Esophagus muscularis mucosa (tissue), 4 donors: ENCODE measurements at regions not wholly inside any gene's neighbourhood (a gene's known extent, or its start where the extent isn't known, plus 50 kb on each side); places are given as distances from the start of the nearest gene placed in this dataset.

Experiments
- DNase-seq: peaks from one replicate; pipeline ENCODE4 v3.0.0-alpha.2; 2017; ENCODE audit errors: extremely low spot score
- H3K27ac ChIP-seq, 4 donors: fragments of 200-600 bp; sonication (generic); replicated peaks in 1 of 4; 1 replicate in 3 of 4; 2 replicates in 1 of 4; pipeline ENCODE4 v1.5.1; 2016 to 2019; ENCODE audit warnings: mild to moderate bottlenecking in 1 of 4
- H3K27me3 ChIP-seq, 4 donors: fragments of 200-600 bp; sonication (generic); one replicate each; pipeline versions ENCODE4 v1.5.1 to v1.6.0; 2016 to 2019
- H3K36me3 ChIP-seq, 4 donors: fragments of 200-600 bp; sonication (generic); one replicate each; pipeline ENCODE4 v1.5.1; 2016 to 2019
- H3K4me1 ChIP-seq, 4 donors: fragments of 200-600 bp; sonication (generic); one replicate each; pipeline ENCODE4 v1.5.1; 2016 to 2019
- H3K4me3 ChIP-seq, 4 donors: fragments of 200-600 bp; sonication (generic); 1 replicate in 2 of 4; 2 replicates in 2 of 4; pipeline ENCODE4 v1.5.1; 2016 to 2019; ENCODE audit warnings: mild to moderate bottlenecking in 4 of 4, moderate library complexity in 1 of 4
- H3K9me3 ChIP-seq, 4 donors: fragments of 200-600 bp; sonication (generic); 1 replicate in 3 of 4; 2 replicates in 1 of 4; pipeline ENCODE4 v1.5.1; 2016 to 2019
- CTCF ChIP-seq, 3 experiments: fragments of 200-600 bp in 2 of 3; fragments of 450-650 bp in 1 of 3; sonication (generic) in 2 of 3; IDR thresholded peaks; one replicate each; pipeline ENCODE4 v1.5.1; 2017 to 2019; ENCODE audit warnings: antibody characterized with exemption in 3 of 3, mild to moderate bottlenecking in 2 of 3, moderate library complexity in 1 of 3
- EP300 ChIP-seq: sonication (generic); formaldehyde crosslinking; IDR thresholded peaks from one replicate; pipeline ENCODE4 v1.6.1; 2017; ENCODE audit warnings: antibody characterized with exemption
- POLR2A ChIP-seq: fragments of 450-650 bp; IDR thresholded peaks from one replicate; pipeline ENCODE4 v1.6.1; 2017; ENCODE audit warnings: antibody characterized with exemption, moderate library complexity, mild to moderate bottlenecking, low read depth
- POLR2AphosphoS5 ChIP-seq, 2 donors: sonication (generic); formaldehyde crosslinking; IDR thresholded peaks; one replicate each; pipeline ENCODE4 v1.6.1; 2017; ENCODE audit warnings: antibody characterized with exemption in 2 of 2
- WGBS: methylation state at CpG from one replicate; pipeline ENCODE4 v1.1.5; 2018; 5-methylcytosine and 5-hydroxymethylcytosine counted together
- intact Hi-C: fragments of 100-400 bp; cut with DNase I; formaldehyde crosslinking; loops from one replicate; pipeline ENCODE4 v1.15.1; 2023

DNA sequence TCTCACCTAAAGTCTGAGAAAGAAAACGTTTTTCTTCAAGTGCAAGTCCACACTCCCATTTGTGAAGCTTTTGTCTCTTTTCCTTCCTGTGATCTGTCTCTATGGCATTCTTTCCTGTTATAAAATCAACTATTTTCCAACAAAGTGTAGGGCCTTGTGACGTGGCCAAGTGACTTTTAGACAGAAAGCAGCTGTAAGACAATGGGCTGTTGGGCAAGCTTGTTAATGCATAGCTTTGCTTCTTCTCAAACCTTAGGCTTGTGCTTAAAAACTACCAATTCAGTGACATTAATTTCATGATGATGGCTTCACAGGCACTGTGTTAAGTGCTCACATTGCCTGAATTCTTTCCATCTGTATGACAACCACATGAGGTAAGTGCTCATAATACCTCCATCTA is 83.5 kb downstream of the VCY1B start:
- H3K4me3 ChIP-seq: no peak overlapping the region
- no peaks in the 10 kb centered on the region for H3K36me3 ChIP-seq
- no peak for TF ChIP-seq EP300
- no peak for TF ChIP-seq POLR2AphosphoS5 (IDR thresholded peaks at IDR 0.05)
- no peak for TF ChIP-seq POLR2A
- no peak for TF ChIP-seq CTCF (IDR thresholded peaks at IDR 0.05)
- no peaks in the 10 kb centered on the region for H3K9me3 ChIP-seq
- no CpG with 5 or more reads among the region's 2 CpGs for WGBS
- intact Hi-C loops: no loop called here
- peaks cover 0 to 5% (median 0%) of the 10 kb centered on the region in 4 donors for H3K4me1 ChIP-seq
- H3K27ac ChIP-seq: no peak overlapping the region
- H3K27me3 ChIP-seq: no peaks in the 10 kb centered on the region
- no peak for DNase-seq

DNA sequence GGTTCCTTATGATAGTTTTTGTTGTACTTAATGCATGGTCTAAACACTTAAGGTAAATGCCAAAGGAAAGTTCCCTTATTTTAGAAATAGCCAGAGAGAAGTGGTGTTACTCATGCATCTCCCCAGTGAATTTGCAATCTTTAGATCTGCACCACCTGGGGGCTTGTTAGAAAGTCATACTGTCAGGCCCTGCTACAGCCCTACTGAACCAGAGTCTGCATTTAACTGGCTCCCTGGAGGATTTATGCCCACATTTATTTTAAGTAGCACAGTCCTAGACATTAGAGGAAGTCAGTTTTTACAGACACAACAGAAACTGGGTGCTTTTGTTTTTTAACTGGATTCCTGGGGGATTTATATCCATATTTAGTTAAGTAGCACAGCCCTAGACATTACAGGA is 89.6 kb downstream of the VCY1B start:
- no peak for TF ChIP-seq EP300
- no peaks in the 10 kb centered on the region for H3K27me3 ChIP-seq

DNA sequence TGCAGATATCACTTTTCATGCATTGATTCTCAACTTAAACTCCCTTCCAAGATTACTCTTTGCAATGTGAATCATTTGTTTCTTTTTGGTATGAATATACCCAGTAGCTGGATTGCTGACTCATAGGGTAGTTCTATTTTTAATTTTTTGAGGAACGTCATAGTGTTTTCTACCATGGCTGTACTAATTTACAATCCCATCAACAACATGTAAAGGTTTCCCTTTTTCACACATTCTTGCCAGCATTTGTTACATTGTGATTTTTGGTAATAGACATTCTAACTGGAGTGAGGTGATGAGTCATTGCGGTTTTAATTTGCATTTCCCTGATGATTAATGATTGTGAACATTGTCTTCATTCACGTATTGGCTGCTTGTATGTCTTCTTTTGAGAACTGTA is 126.7 kb downstream of the VCY1B start:
- no peak for TF ChIP-seq EP300
- no peak for TF ChIP-seq CTCF (IDR thresholded peaks at IDR 0.05)
- no peak for TF ChIP-seq POLR2A
- no peak for TF ChIP-seq POLR2AphosphoS5 (IDR thresholded peaks at IDR 0.05)
- no peaks in the 10 kb centered on the region for H3K4me1 ChIP-seq
- H3K27ac ChIP-seq: no peak overlapping the region
- peaks cover 0 to 3% (median 0%) of the 10 kb centered on the region in 4 donors for H3K9me3 ChIP-seq
- no peak overlapping the region for H3K4me3 ChIP-seq
- WGBS: no CpG with 5 or more reads among the region's 3 CpGs
- H3K36me3 ChIP-seq: no peaks in the 10 kb centered on the region
- DNase-seq: no peak
- intact Hi-C loops: no loop called here
- no peaks in the 10 kb centered on the region for H3K27me3 ChIP-seq

More for the DNA sequence above, 89.6 kb downstream of the VCY1B start:
- Histone ChIP-seq H3K4me3 (no peak overlapping the region), H3K9me3 (no peaks in the 10 kb centered on the region), H3K4me1 (no peaks in the 10 kb centered on the region), H3K27ac (no peak overlapping the region), H3K36me3 (no peaks in the 10 kb centered on the region)
- DNase-seq: no peak
- intact Hi-C loops: no loop called here

GRCh38 chrY:14222014-14222413 is 166.0 kb downstream of the VCY1B start:
- TF ChIP-seq POLR2A (no peak), CTCF (IDR thresholded peaks at IDR 0.05) (no peak), POLR2AphosphoS5 (IDR thresholded peaks at IDR 0.05) (no peak), EP300 (no peak)
- WGBS: no CpG with 5 or more reads among the region's 3 CpGs
- H3K27ac ChIP-seq: no peak overlapping the region
- no peaks in the 10 kb centered on the region for H3K36me3 ChIP-seq
- H3K9me3 ChIP-seq: no peaks in the 10 kb centered on the region
- H3K4me1 ChIP-seq: no peaks in the 10 kb centered on the region
- H3K27me3 ChIP-seq: no peaks in the 10 kb centered on the region
- DNase-seq: no peak
- no peak overlapping the region for H3K4me3 ChIP-seq
- intact Hi-C loops: no loop called here

- no CpG with 5 or more reads among the region's 10 CpGs for WGBS
- DNase-seq: no peak
- H3K27me3 ChIP-seq: no peaks in the 10 kb centered on the region
- H3K36me3 ChIP-seq: no peaks in the 10 kb centered on the region
- no peak overlapping the region for H3K4me3 ChIP-seq
- intact Hi-C loops: no loop called here
- no peak overlapping the region for H3K27ac ChIP-seq
- H3K4me1 ChIP-seq: no peaks in the 10 kb centered on the region
- TF ChIP-seq EP300 (no peak), POLR2AphosphoS5 (IDR thresholded peaks at IDR 0.05) (no peak), CTCF (IDR thresholded peaks at IDR 0.05) (no peak), POLR2A (no peak)
- no peaks in the 10 kb centered on the region for H3K9me3 ChIP-seq
These were observed 175.7 kb downstream of the VCY1B start for GRCh38 chrY:14231703-14232102.
